Peyer's patch (tissue), 4 donors: ENCODE measurements at regions not wholly inside any gene's neighbourhood (a gene's known extent, or its start where the extent isn't known, plus 50 kb on each side); places are given as distances from the start of the nearest gene placed in this dataset.
"Not testable (repeated sequence)": the region's sequence is repeated elsewhere in the genome, so short reads cannot be mapped to it uniquely, and the experiment has no call there.

Source experiments
- DNase-seq, 3 donors: peaks; one replicate each; pipeline ENCODE4 v3.0.0-alpha.2; 2017 to 2019
- H3K27ac ChIP-seq, 4 donors: fragments of 200-600 bp; sonication (generic); one replicate each; pipeline ENCODE4 v1.5.1; 2016 to 2019
- H3K27me3 ChIP-seq, 2 donors: fragments of 200-600 bp; sonication (generic); one replicate each; pipeline ENCODE4 v1.5.1; 2019
- H3K36me3 ChIP-seq, 3 donors: fragments of 200-600 bp; sonication (generic); one replicate each; pipeline ENCODE4 v1.5.1; 2016 to 2019
- H3K4me1 ChIP-seq, 4 donors: fragments of 200-600 bp; sonication (generic); one replicate each; pipeline ENCODE4 v1.5.1; 2016 to 2019
- H3K4me3 ChIP-seq, 4 donors: fragments of 200-600 bp; sonication (generic); 1 replicate in 3 of 4; 2 replicates in 1 of 4; pipeline ENCODE4 v1.5.1; 2016 to 2019; ENCODE audit warnings: mild to moderate bottlenecking in 1 of 4
- H3K9me3 ChIP-seq, 4 donors: fragments of 200-600 bp; sonication (generic); one replicate each; pipeline ENCODE4 v1.5.1; 2016 to 2019; ENCODE audit warnings: mild to moderate bottlenecking in 1 of 4
- CTCF ChIP-seq, 6 experiments: fragments of 450-650 bp in 4 of 6; fragments of 200-600 bp in 2 of 6; sonication (generic) in 1 of 6; IDR thresholded peaks; one replicate each; pipeline ENCODE4 v1.5.1; 2017 to 2019; ENCODE audit warnings: antibody characterized with exemption in 6 of 6, mild to moderate bottlenecking in 3 of 6, moderate library complexity in 1 of 6
- POLR2A ChIP-seq, 2 donors: fragments of 450-650 bp; IDR thresholded peaks; one replicate each; pipeline ENCODE4 v1.5.1; 2017; ENCODE audit warnings: antibody characterized with exemption in 2 of 2, mild to moderate bottlenecking in 2 of 2, moderate library complexity in 2 of 2

- Histone ChIP-seq H3K36me3 (no peaks in the 10 kb centered on the region), H3K4me3 (no peak overlapping the region), H3K9me3 (no peaks in the 10 kb centered on the region), H3K27me3 (no peaks in the 10 kb centered on the region), H3K27ac (peak overlapping the region in 1 of 4 donors; percentile 22), H3K4me1 (no peaks in the 10 kb centered on the region)
- DNase-seq, result peak in 2 of 3 donors; percentile 47 to 80
- TF ChIP-seq POLR2A (IDR thresholded peaks at IDR 0.05), result no peak
- no peak for TF ChIP-seq CTCF (IDR thresholded peaks at IDR 0.05)
These were observed 81.6 kb upstream of the MANSC4 start for GRCh38 chr12:27861428-27862167.

GRCh38 chr12:27859648-27860047 is 79.6 kb upstream of the MANSC4 start:
- H3K27me3 ChIP-seq, result no peaks in the 10 kb centered on the region
- H3K9me3 ChIP-seq, result no peaks in the 10 kb centered on the region
- no peaks in the 10 kb centered on the region for H3K36me3 ChIP-seq
- H3K4me1 ChIP-seq, result no peaks in the 10 kb centered on the region
- no peak for DNase-seq
- no peak overlapping the region for H3K27ac ChIP-seq
- no peak overlapping the region for H3K4me3 ChIP-seq
- no peak for TF ChIP-seq CTCF (IDR thresholded peaks at IDR 0.05)
- no peak for TF ChIP-seq POLR2A (IDR thresholded peaks at IDR 0.05)

- not testable (repeated sequence) for H3K27ac ChIP-seq, H3K36me3 ChIP-seq, H3K4me1 ChIP-seq, H3K27me3 ChIP-seq, H3K9me3 ChIP-seq, DNase-seq, H3K4me3 ChIP-seq
These were observed 77.0 kb upstream of the MANSC4 start for GRCh38 chr12:27857006-27857405.

- no peak for DNase-seq
- H3K27me3 ChIP-seq, result no peaks in the 10 kb centered on the region
- no peaks in the 10 kb centered on the region for H3K36me3 ChIP-seq
- H3K4me3 ChIP-seq, result no peak overlapping the region
- TF ChIP-seq CTCF (IDR thresholded peaks at IDR 0.05), result no peak
- no peak for TF ChIP-seq POLR2A (IDR thresholded peaks at IDR 0.05)
- no peak overlapping the region for H3K27ac ChIP-seq
- H3K9me3 ChIP-seq, result no peaks in the 10 kb centered on the region
- H3K4me1 ChIP-seq, result no peaks in the 10 kb centered on the region
These were observed 72.7 kb upstream of the MANSC4 start for GRCh38 chr12:27852742-27853141.
